Trophoblast cell (in vitro differentiated cells and primary cell): ENCODE measurements at regions not wholly inside any gene's neighbourhood (a gene's known extent, or its start where the extent isn't known, plus 50 kb on each side); places are given as distances from the start of the nearest gene placed in this dataset.

Source experiments
- DNase-seq, 2 donors: peaks; one replicate each; pipeline ENCODE4 v3.0.0-alpha.2; 2016
- H2AFZ ChIP-seq: 2 replicates; pipeline ENCODE4 v1.6.1; 2013; ENCODE audit warnings: low read length, moderate library complexity, mild to moderate bottlenecking; ENCODE audit not compliant: insufficient read depth, poor library complexity
- H2AK5ac ChIP-seq: 2 replicates; pipeline ENCODE4 v1.6.1; 2013; ENCODE audit warnings: mild to moderate bottlenecking, low read length
- H2BK120ac ChIP-seq: 2 replicates; pipeline ENCODE4 v1.6.1; 2013; ENCODE audit warnings: low read length, mild to moderate bottlenecking, moderate library complexity; ENCODE audit not compliant: insufficient read depth, poor library complexity
- H2BK12ac ChIP-seq: 2 replicates; pipeline ENCODE4 v1.6.1; 2013; ENCODE audit warnings: mild to moderate bottlenecking, low read length, moderate library complexity
- H2BK5ac ChIP-seq: 2 replicates; pipeline ENCODE4 v1.6.1; 2013; ENCODE audit warnings: low read length, low read depth, moderate library complexity, mild to moderate bottlenecking; ENCODE audit not compliant: poor library complexity
- H3K14ac ChIP-seq: 2 replicates; pipeline ENCODE4 v1.6.1; 2013; ENCODE audit warnings: mild to moderate bottlenecking, low read length
- H3K18ac ChIP-seq: 2 replicates; pipeline ENCODE4 v1.6.1; 2013; ENCODE audit warnings: mild to moderate bottlenecking, low read length
- H3K23ac ChIP-seq: 2 replicates; pipeline ENCODE4 v1.6.1; 2013; ENCODE audit warnings: low read length
- H3K27ac ChIP-seq: 2 replicates; pipeline ENCODE4 v1.5.1; 2013; ENCODE audit warnings: low read depth, mild to moderate bottlenecking, inconsistent platforms, low read length, moderate library complexity
- H3K27me3 ChIP-seq: 2 replicates; pipeline ENCODE4 v1.6.1; 2013; ENCODE audit warnings: inconsistent platforms, mild to moderate bottlenecking, low read length, moderate library complexity; ENCODE audit not compliant: insufficient read depth
- H3K36me3 ChIP-seq, 2 experiments: 1 replicate in 1 of 2; 2 replicates in 1 of 2; pipeline ENCODE4 v1.6.1; 2013; ENCODE audit warnings: low read length in 2 of 2, mild to moderate bottlenecking in 2 of 2, moderate library complexity in 1 of 2; ENCODE audit not compliant: insufficient read depth in 2 of 2, control insufficient read depth in 1 of 2
- H3K4ac ChIP-seq: 2 replicates; pipeline ENCODE4 v1.6.1; 2013; ENCODE audit warnings: low read depth, mild to moderate bottlenecking, low read length, moderate library complexity
- H3K4me1 ChIP-seq, 2 experiments: 1 replicate in 1 of 2; 2 replicates in 1 of 2; pipeline ENCODE4 v1.6.1; 2013; ENCODE audit warnings: low read length in 2 of 2, mild to moderate bottlenecking in 2 of 2, moderate library complexity in 1 of 2; ENCODE audit not compliant: insufficient read depth in 2 of 2, control insufficient read depth in 1 of 2
- H3K4me2 ChIP-seq: 2 replicates; pipeline ENCODE4 v1.6.1; 2013; ENCODE audit warnings: inconsistent platforms, mild to moderate bottlenecking, low read length, moderate library complexity
- H3K4me3 ChIP-seq: 2 replicates; pipeline ENCODE4 v1.5.1; 2013; ENCODE audit warnings: mild to moderate bottlenecking, low read depth, low read length, inconsistent platforms
- H3K79me1 ChIP-seq: one replicate; pipeline ENCODE4 v1.6.1; 2013; ENCODE audit warnings: low read length
- H3K79me2 ChIP-seq: 2 replicates; pipeline ENCODE4 v1.6.1; 2013; ENCODE audit warnings: low read length, mild to moderate bottlenecking; ENCODE audit not compliant: control insufficient read depth, insufficient read depth, poor library complexity
- H3K9ac ChIP-seq: 2 replicates; pipeline ENCODE4 v1.6.1; 2013; ENCODE audit warnings: mild to moderate bottlenecking, low read length
- H3K9me3 ChIP-seq: 2 replicates; pipeline ENCODE4 v1.6.1; 2013; ENCODE audit warnings: low read depth, mild to moderate bottlenecking, control low read depth, inconsistent platforms, low read length; ENCODE audit not compliant: insufficient read depth
- H4K12ac ChIP-seq: 2 replicates; pipeline ENCODE4 v1.6.1; 2013; ENCODE audit warnings: low read depth, mild to moderate bottlenecking, low read length, moderate library complexity
- H4K8ac ChIP-seq: 2 replicates; pipeline ENCODE4 v1.6.1; 2013; ENCODE audit warnings: low read depth, mild to moderate bottlenecking, low read length, moderate library complexity
- H4K91ac ChIP-seq: one replicate; pipeline ENCODE4 v1.6.1; 2013; ENCODE audit warnings: low read depth, mild to moderate bottlenecking, low read length, moderate library complexity
- WGBS: extraction: QIAGEN DNeasy Blood & Tissue Kit; methylation state at CpG from one replicate; pipeline ENCODE4 v1.1.7; 2013; ENCODE audit warnings: missing lambda C conversion rate; ENCODE audit not compliant: insufficient read length, insufficient coverage; ENCODE audit errors: extremely low coverage; 5-methylcytosine and 5-hydroxymethylcytosine counted together

DNA sequence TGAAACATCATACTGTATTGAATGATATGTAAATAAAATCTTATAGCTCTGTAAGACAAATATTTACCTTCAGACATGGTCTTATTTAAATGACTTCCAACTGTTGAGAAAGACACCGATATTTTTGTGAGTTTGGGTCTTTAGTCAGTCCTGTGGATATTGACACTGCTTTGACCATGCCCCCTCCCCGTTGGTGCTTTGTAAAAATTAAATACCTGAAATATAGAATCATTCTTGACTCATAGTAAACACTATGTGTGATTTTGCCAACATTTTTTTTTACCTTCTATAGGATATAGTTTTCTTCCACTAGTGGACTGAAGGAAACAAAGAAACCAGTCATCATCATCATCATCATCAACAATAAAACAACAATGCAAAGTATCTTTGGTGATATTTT, 114.3 kb upstream of the HS3ST1 start:
- WGBS: no CpG with 5 or more reads among the region's 2 CpGs
- no peak overlapping the region for H2BK120ac ChIP-seq
- H3K4me1 ChIP-seq: no peaks in the 10 kb centered on the region
- H4K91ac ChIP-seq: no peak overlapping the region
- no peak overlapping the region for H3K4ac ChIP-seq
- H2BK5ac ChIP-seq: no peak overlapping the region
- H3K9me3 ChIP-seq: no peaks in the 10 kb centered on the region
- H4K8ac ChIP-seq: no peak overlapping the region
- H3K23ac ChIP-seq: no peak overlapping the region
- H3K14ac ChIP-seq: no peak overlapping the region
- no peak overlapping the region for H2AFZ ChIP-seq
- H4K12ac ChIP-seq: no peak overlapping the region
- H3K36me3 ChIP-seq: no peaks in the 10 kb centered on the region
- H3K27ac ChIP-seq: no peak overlapping the region
- H2BK12ac ChIP-seq: no peak overlapping the region
- H3K79me2 ChIP-seq: no peaks in the 10 kb centered on the region
- no peak overlapping the region for H3K9ac ChIP-seq
- H3K4me3 ChIP-seq: no peak overlapping the region
- H3K79me1 ChIP-seq: no peaks in the 10 kb centered on the region
- no peak overlapping the region for H3K4me2 ChIP-seq
- no peaks in the 10 kb centered on the region for H3K27me3 ChIP-seq
- DNase-seq: no peak
- no peak overlapping the region for H3K18ac ChIP-seq
- H2AK5ac ChIP-seq: no peak overlapping the region

DNA sequence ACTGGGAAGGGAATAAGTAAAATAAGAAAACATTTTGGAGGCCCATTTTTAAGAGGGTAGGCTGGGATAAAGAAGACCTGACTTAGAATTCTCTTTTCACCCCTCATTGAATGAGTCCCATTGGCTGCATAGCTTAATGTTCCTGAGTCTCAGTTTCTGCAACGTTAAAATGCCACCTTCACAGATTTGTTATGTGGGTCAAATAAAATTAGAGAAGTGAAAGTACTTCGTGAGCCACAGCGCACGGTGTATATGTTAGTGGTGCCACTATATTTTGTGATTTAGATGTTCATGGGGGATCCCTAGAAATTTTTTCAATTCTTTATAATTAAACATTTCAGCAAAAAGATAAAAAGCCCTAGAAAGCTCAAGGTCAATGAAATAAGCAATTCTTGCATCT, 109.2 kb upstream of the HS3ST1 start:
- no peaks in the 10 kb centered on the region for H3K4me1 ChIP-seq
- no peaks in the 10 kb centered on the region for H3K36me3 ChIP-seq
- H4K91ac ChIP-seq: no peak overlapping the region
- H3K18ac ChIP-seq: no peak overlapping the region
- H3K4me3 ChIP-seq: no peak overlapping the region
- H3K9ac ChIP-seq: no peak overlapping the region
- no peak overlapping the region for H3K4me2 ChIP-seq
- no CpG with 5 or more reads among the region's 4 CpGs for WGBS
- H3K9me3 ChIP-seq: no peaks in the 10 kb centered on the region
- no peaks in the 10 kb centered on the region for H3K27me3 ChIP-seq
- H4K8ac ChIP-seq: no peak overlapping the region
- H2BK12ac ChIP-seq: no peak overlapping the region
- H2AFZ ChIP-seq: no peak overlapping the region
- H3K79me2 ChIP-seq: no peaks in the 10 kb centered on the region
- no peak overlapping the region for H3K27ac ChIP-seq
- no peak overlapping the region for H2AK5ac ChIP-seq
- H3K4ac ChIP-seq: no peak overlapping the region
- H4K12ac ChIP-seq: no peak overlapping the region
- no peak for DNase-seq
- H3K79me1 ChIP-seq: no peaks in the 10 kb centered on the region
- no peak overlapping the region for H2BK5ac ChIP-seq
- H3K14ac ChIP-seq: no peak overlapping the region
- no peak overlapping the region for H2BK120ac ChIP-seq
- H3K23ac ChIP-seq: no peak overlapping the region

DNA sequence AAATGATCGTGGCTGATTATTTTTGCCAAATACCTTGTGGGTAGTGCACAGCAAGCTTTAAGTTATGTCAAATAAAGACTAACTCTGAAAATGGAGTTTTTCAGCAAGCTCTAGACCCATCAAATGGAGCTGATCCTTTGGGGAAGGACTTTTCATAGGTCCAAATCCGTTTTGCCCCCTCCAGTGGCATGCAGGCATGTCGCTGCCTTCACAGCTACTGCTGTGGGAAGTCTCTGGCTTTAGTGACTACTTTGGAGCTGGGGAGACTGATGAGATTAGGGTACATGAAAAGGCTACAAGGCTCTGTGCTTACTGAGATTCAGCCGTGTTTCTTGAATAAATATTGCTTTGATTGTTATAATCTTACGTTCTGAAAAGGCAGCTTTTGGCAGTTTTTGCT, 106.6 kb upstream of the HS3ST1 start:
- Histone ChIP-seq H3K23ac (no peak overlapping the region), H2AK5ac (no peak overlapping the region), H3K9ac (no peak overlapping the region), H3K79me2 (no peaks in the 10 kb centered on the region), H3K27me3 (no peaks in the 10 kb centered on the region), H3K9me3 (no peaks in the 10 kb centered on the region), H3K4me2 (no peak overlapping the region), H2BK120ac (no peak overlapping the region), H2AFZ (no peak overlapping the region), H3K36me3 (no peaks in the 10 kb centered on the region), H3K79me1 (no peaks in the 10 kb centered on the region), H3K14ac (no peak overlapping the region), H4K8ac (no peak overlapping the region), H3K4me3 (no peak overlapping the region), H3K4ac (no peak overlapping the region), H2BK5ac (no peak overlapping the region), H4K91ac (no peak overlapping the region), H3K18ac (no peak overlapping the region), H4K12ac (no peak overlapping the region), H3K4me1 (no peaks in the 10 kb centered on the region), H3K27ac (no peak overlapping the region), H2BK12ac (no peak overlapping the region)
- no CpG with 5 or more reads among the region's 5 CpGs for WGBS
- no peak for DNase-seq

DNA sequence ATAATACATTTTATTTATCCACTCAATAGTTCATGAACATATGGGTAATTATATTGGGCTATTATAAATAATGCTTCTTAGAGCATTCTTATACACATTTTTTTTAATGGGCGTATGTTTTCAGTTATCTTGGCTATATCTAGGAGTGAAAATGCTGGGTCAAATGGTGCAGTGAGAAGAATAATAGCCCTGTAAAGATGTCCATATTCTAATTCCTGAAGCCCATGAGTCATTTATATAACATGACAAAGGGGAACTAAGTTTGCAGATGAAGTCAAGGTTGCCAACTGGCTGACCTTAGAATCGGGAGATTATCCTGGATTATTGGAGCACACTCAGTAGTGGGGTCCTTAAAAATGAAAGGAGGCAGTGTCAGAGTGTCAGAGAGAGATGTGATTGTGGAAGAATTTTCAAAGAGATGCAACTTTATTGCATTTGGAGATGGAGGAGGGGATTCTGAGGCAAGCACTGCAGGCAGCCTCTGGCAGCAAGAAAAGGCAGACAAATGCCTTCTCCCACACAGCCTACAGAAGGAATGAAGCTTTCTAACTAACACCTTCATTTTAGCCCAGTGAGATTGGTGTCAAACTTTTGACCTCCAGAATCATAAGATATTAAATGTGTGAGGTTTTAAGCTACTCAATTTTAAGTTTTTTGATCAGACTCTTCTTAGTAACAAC, 106.1 kb upstream of the HS3ST1 start:
- no peak overlapping the region for H2BK12ac ChIP-seq
- H3K9me3 ChIP-seq: no peaks in the 10 kb centered on the region
- H4K8ac ChIP-seq: no peak overlapping the region
- H2BK5ac ChIP-seq: no peak overlapping the region
- no peak overlapping the region for H4K12ac ChIP-seq
- no peaks in the 10 kb centered on the region for H3K36me3 ChIP-seq
- no peak overlapping the region for H3K27ac ChIP-seq
- H2AK5ac ChIP-seq: no peak overlapping the region
- no peak overlapping the region for H3K14ac ChIP-seq
- no peak for DNase-seq
- no peak overlapping the region for H4K91ac ChIP-seq
- no peak overlapping the region for H3K4me2 ChIP-seq
- no peak overlapping the region for H2BK120ac ChIP-seq
- no peak overlapping the region for H3K9ac ChIP-seq
- no CpG with 5 or more reads among the region's 2 CpGs for WGBS
- H2AFZ ChIP-seq: no peak overlapping the region
- no peaks in the 10 kb centered on the region for H3K79me2 ChIP-seq
- H3K18ac ChIP-seq: no peak overlapping the region
- no peak overlapping the region for H3K23ac ChIP-seq
- H3K4me1 ChIP-seq: no peaks in the 10 kb centered on the region
- H3K4me3 ChIP-seq: no peak overlapping the region
- no peaks in the 10 kb centered on the region for H3K79me1 ChIP-seq
- no peaks in the 10 kb centered on the region for H3K27me3 ChIP-seq
- H3K4ac ChIP-seq: no peak overlapping the region
